Muscle of leg (tissue), 3 donors: ENCODE measurements at regions not wholly inside any gene's neighbourhood (a gene's known extent, or its start where the extent isn't known, plus 50 kb on each side); places are given as distances from the start of the nearest gene placed in this dataset.
"Not testable (repeated sequence)": the region's sequence is repeated elsewhere in the genome, so short reads cannot be mapped to it uniquely, and the experiment has no call there.

Source experiments
- DNase-seq: peaks from one replicate; pipeline ENCODE4 v3.0.0; 2013
- H3K27ac ChIP-seq: one replicate; pipeline ENCODE4 v1.5.1; 2013; ENCODE audit warnings: mild to moderate bottlenecking, low read length, control low read depth
- H3K27me3 ChIP-seq: one replicate; pipeline ENCODE4 v1.6.1; 2013; ENCODE audit warnings: low read length; ENCODE audit not compliant: control insufficient read depth, insufficient read depth
- H3K36me3 ChIP-seq: one replicate; pipeline ENCODE4 v1.6.1; 2013; ENCODE audit warnings: low read length; ENCODE audit not compliant: control insufficient read depth, insufficient read depth
- H3K4me1 ChIP-seq: one replicate; pipeline ENCODE4 v1.6.1; 2013; ENCODE audit warnings: low read length; ENCODE audit not compliant: control insufficient read depth, insufficient read depth
- H3K4me3 ChIP-seq: one replicate; pipeline ENCODE4 v1.5.1; 2013; ENCODE audit warnings: low read length, control low read depth
- H3K9me3 ChIP-seq: replicated peaks from 2 replicates; pipeline ENCODE4 v1.6.1; 2013; ENCODE audit warnings: low read depth, low read length; ENCODE audit not compliant: control insufficient read depth
- WGBS: methylation state at CpG from one replicate; pipeline ENCODE4 v1.1.5; 2013; ENCODE audit warnings: missing lambda C conversion rate; ENCODE audit not compliant: insufficient coverage; 5-methylcytosine and 5-hydroxymethylcytosine counted together

- H3K27me3 ChIP-seq = peaks cover 18% of the 10 kb centered on the region
- H3K27ac ChIP-seq = no peak overlapping the region
- no peaks in the 10 kb centered on the region for H3K36me3 ChIP-seq
- H3K9me3 ChIP-seq = no peaks in the 10 kb centered on the region
- H3K4me3 ChIP-seq = no peak overlapping the region
- DNase-seq = no peak
- 32% methylated on average over 7 of the region's 8 CpGs for WGBS
- no peaks in the 10 kb centered on the region for H3K4me1 ChIP-seq
Measured at GRCh38 chr1:38505944-38506343, 353.6 kb downstream of the RRAGC start.

DNA sequence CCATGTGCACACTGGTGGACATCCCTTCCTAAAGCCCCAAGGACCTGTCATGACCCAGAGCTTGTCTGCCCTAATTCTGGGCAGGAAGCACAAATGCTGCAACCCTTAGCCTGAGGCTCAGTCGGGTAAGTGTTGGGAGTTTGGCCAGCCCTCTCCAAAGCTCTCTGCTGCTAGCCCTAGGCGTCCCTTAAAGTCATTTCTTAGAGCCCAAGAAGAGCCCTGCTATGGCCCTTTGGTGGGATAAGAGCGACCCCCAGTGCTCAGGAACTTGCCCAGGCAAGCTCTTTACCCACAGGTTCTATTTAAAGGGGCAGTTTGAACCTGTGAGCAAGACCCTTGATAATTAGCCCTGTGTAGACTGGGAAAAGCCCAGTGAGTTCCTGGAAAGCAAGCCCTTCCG, 356.8 kb downstream of the RRAGC start:
- no peaks in the 10 kb centered on the region for H3K9me3 ChIP-seq
- peaks cover 13% of the 10 kb centered on the region for H3K4me1 ChIP-seq
- H3K4me3 ChIP-seq = no peak overlapping the region
- no peak overlapping the region for H3K27ac ChIP-seq
- 21% methylated on average over 2 of the region's 4 CpGs for WGBS
- DNase-seq = no peak
- peaks cover 17% of the 10 kb centered on the region for H3K27me3 ChIP-seq
- no peaks in the 10 kb centered on the region for H3K36me3 ChIP-seq

GRCh38 chr1:38500891-38501290, 358.7 kb downstream of the RRAGC start:
- peaks cover 13% of the 10 kb centered on the region for H3K4me1 ChIP-seq
- H3K27ac ChIP-seq = no peak overlapping the region
- no peaks in the 10 kb centered on the region for H3K9me3 ChIP-seq
- DNase-seq = no peak
- H3K27me3 ChIP-seq = peaks cover 15% of the 10 kb centered on the region
- WGBS = no CpG with 5 or more reads among the region's 2 CpGs
- H3K36me3 ChIP-seq = no peaks in the 10 kb centered on the region
- H3K4me3 ChIP-seq = no peak overlapping the region

DNA sequence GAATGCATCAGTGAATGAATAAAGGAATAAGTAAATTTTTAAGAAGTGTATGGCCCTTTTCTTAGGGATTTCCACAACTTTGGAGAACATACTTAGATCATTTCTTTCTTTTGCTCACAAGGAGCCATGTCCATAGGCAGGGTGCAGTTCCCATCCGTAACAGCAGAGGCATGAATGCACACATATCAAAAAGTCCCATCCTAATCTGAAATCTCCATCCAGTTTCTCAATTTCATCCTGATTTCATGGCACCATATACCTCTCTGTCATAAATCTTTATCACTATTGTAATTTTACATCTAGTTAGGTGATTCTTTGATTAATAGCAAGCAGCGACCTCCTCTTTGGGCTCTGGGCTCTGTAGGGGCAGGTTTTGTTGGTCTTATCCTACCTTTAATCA, 359.2 kb downstream of the RRAGC start:
- Histone ChIP-seq H3K27me3 (peaks cover 14% of the 10 kb centered on the region), H3K9me3 (no peaks in the 10 kb centered on the region)

DNA sequence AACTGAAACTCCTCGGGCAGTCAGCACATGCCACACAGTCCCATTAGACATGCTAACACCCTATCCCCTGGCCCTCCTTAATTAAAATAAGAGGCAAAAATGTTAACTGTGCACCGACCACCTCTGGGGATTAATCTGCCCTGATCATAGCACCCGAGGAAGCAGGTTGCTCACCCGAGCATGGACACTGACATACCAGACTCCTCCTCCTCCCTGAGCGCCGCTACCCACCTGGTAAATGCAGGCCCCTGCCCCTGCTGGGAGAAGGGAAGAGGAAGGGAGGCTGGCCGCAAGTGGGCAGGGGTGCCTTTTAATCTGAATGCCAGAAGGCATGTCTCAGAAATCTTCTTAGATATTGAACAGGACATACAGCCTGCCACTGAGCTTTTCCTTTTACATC, 360.9 kb downstream of the RRAGC start:
- DNase-seq = no peak
- Histone ChIP-seq H3K9me3 (no peaks in the 10 kb centered on the region), H3K4me1 (peaks cover 13% of the 10 kb centered on the region), H3K27me3 (peaks cover 12% of the 10 kb centered on the region), H3K27ac (no peak overlapping the region), H3K36me3 (no peaks in the 10 kb centered on the region), H3K4me3 (no peak overlapping the region)
- WGBS = 7% methylated on average over 3 of the region's 7 CpGs

More for the DNA sequence above, 359.2 kb downstream of the RRAGC start:
- Histone ChIP-seq H3K4me1 (peaks cover 13% of the 10 kb centered on the region), H3K4me3 (no peak overlapping the region), H3K36me3 (no peaks in the 10 kb centered on the region), H3K27ac (no peak overlapping the region)
- DNase-seq = no peak
- WGBS = no CpG with 5 or more reads among the region's 2 CpGs

DNA sequence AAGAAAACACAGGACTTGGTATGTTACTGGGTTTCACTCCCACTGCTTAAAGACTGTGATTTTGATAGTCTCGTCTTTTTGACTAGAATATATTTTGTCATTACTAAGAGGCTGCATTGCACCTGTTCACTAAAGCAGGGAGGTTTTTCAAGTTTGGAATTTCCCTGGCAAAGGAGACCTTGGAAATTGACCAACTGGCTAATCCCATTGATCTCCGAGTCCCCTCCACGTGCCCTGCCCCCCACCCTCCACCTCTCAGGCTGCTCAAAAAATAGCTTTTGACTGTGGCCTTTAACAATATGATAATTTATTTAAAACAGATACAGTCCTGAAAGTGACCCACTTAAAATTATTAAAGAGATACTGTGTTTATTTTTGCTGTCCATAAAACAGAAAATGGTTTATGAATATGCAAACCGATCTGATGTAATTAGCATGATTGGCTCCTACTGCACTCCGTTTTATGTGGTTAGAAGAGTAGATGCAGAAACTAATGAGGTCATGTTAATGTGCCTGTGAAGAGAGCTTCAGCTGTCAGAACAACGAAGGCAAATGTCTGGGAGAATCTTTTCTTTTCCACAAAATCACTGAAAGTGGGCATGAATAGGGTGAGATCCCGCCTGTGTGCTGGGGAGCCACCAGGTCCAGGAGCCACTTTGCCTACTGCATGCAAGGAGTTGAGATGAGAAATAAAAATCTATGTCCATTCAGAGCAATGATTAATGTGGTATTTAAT, 361.5 kb downstream of the RRAGC start:
- no peak for DNase-seq
- Histone ChIP-seq H3K27me3 (peaks cover 9% of the 10 kb centered on the region), H3K36me3 (no peaks in the 10 kb centered on the region), H3K27ac (no peak overlapping the region), H3K9me3 (no peaks in the 10 kb centered on the region), H3K4me3 (no peak overlapping the region), H3K4me1 (peaks cover 13% of the 10 kb centered on the region)
- WGBS = 59% methylated on average over 3 of the region's 7 CpGs

GRCh38 chr1:38493306-38493705, 366.3 kb downstream of the RRAGC start:
- not testable (repeated sequence) for H3K4me3 ChIP-seq, DNase-seq, H3K4me1 ChIP-seq, H3K9me3 ChIP-seq, H3K27me3 ChIP-seq, H3K36me3 ChIP-seq, H3K27ac ChIP-seq
- 33% methylated on average over 1 of the region's 3 CpGs for WGBS

- no peak for DNase-seq
- Histone ChIP-seq H3K27me3 (peaks cover 11% of the 10 kb centered on the region), H3K36me3 (no peaks in the 10 kb centered on the region), H3K27ac (no peak overlapping the region), H3K9me3 (peaks cover 3% of the 10 kb centered on the region), H3K4me1 (no peaks in the 10 kb centered on the region), H3K4me3 (no peak overlapping the region)
- WGBS = 62% methylated on average over 3 of the region's 6 CpGs
Measured at GRCh38 chr1:38489844-38490270, 369.7 kb downstream of the RRAGC start.

GRCh38 chr1:38488162-38488898, 371.2 kb downstream of the RRAGC start:
- Histone ChIP-seq H3K27me3 (peaks cover 11% of the 10 kb centered on the region), H3K4me1 (no peaks in the 10 kb centered on the region), H3K4me3 (no peak overlapping the region), H3K36me3 (no peaks in the 10 kb centered on the region), H3K9me3 (peaks cover 3% of the 10 kb centered on the region), H3K27ac (no peak overlapping the region)
- DNase-seq = no peak
- WGBS = 88% methylated on average over 4 of the region's 6 CpGs

DNA sequence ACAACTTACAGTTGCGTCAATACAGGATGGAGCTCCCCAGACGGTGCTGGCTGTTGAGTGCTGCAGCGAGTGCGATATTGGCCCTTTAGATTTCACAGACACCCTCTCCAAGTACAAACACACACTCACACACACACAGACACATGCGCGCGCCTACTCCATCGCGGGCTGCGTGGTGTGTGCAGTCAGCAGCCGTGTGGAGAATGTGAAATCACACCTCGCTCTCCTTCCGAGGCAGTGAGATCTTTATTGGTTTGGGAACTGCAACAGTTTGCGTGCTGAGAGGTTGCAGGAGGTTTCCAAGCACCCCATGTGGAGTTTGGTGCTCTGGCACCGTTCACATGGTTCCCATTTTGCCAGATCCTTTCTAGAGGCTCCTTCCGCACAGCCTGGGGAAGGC, 372.2 kb downstream of the RRAGC start:
- DNase-seq = no peak
- H3K27ac ChIP-seq = no peak overlapping the region
- peaks cover 11% of the 10 kb centered on the region for H3K27me3 ChIP-seq
- 42% methylated on average over 7 of the region's 16 CpGs for WGBS
- peaks cover 3% of the 10 kb centered on the region for H3K9me3 ChIP-seq
- H3K4me3 ChIP-seq = no peak overlapping the region
- H3K4me1 ChIP-seq = no peaks in the 10 kb centered on the region
- H3K36me3 ChIP-seq = no peaks in the 10 kb centered on the region
